Skeletal muscle tissue (tissue), 3 donors: ENCODE measurements at regions not wholly inside any gene's neighbourhood (a gene's known extent, or its start where the extent isn't known, plus 50 kb on each side); places are given as distances from the start of the nearest gene placed in this dataset.

ENCODE experiments used
- H3K27ac ChIP-seq: one replicate; pipeline ENCODE4 v1.7.0; 2013; ENCODE audit warnings: mild to moderate bottlenecking, low read depth, low read length, inconsistent platforms
- H3K27me3 ChIP-seq, 3 donors: one replicate each; pipeline ENCODE4 v1.7.0; 2013; ENCODE audit warnings: low read length in 3 of 3; ENCODE audit not compliant: control insufficient read depth in 3 of 3, insufficient read depth in 3 of 3
- H3K36me3 ChIP-seq, 3 donors: one replicate each; pipeline ENCODE4 v1.7.0; 2013; ENCODE audit warnings: low read length in 3 of 3; ENCODE audit not compliant: control insufficient read depth in 3 of 3, insufficient read depth in 3 of 3
- H3K4me1 ChIP-seq, 3 donors: one replicate each; pipeline ENCODE4 v1.7.0; 2013; ENCODE audit warnings: low read length in 3 of 3, mild to moderate bottlenecking in 3 of 3; ENCODE audit not compliant: control insufficient read depth in 3 of 3, insufficient read depth in 3 of 3
- H3K4me3 ChIP-seq, 3 donors: one replicate each; pipeline ENCODE4 v1.7.0; 2013; ENCODE audit warnings: low read length in 3 of 3
- H3K9ac ChIP-seq, 3 donors: one replicate each; pipeline ENCODE4 v1.7.0; 2013; ENCODE audit warnings: low read length in 3 of 3, mild to moderate bottlenecking in 3 of 3, moderate library complexity in 2 of 3, low read depth in 1 of 3
- H3K9me3 ChIP-seq, 3 donors: one replicate each; pipeline ENCODE4 v1.7.0; 2013; ENCODE audit warnings: low read length in 3 of 3; ENCODE audit not compliant: control insufficient read depth in 3 of 3
- donor health status: Osteomylitis.

GRCh38 chr3:124570232-124570631 lies 160.0 kb upstream of the UMPS start:
- no peak overlapping the region for H3K4me3 ChIP-seq
- H3K36me3 ChIP-seq: no peaks in the 10 kb centered on the region
- H3K27me3 ChIP-seq: no peaks in the 10 kb centered on the region
- H3K9ac ChIP-seq: no peak overlapping the region
- no peaks in the 10 kb centered on the region for H3K9me3 ChIP-seq
- no peak overlapping the region for H3K27ac ChIP-seq
- H3K4me1 ChIP-seq: peaks cover 12 to 16% (median 16%) of the 10 kb centered on the region in 3 donors

GRCh38 chr3:124572851-124573405 lies 157.3 kb upstream of the UMPS start:
- no peaks in the 10 kb centered on the region for H3K9me3 ChIP-seq
- H3K9ac ChIP-seq: no peak overlapping the region
- no peak overlapping the region for H3K27ac ChIP-seq
- H3K4me3 ChIP-seq: no peak overlapping the region
- no peaks in the 10 kb centered on the region for H3K36me3 ChIP-seq
- peaks cover 11 to 21% (median 14%) of the 10 kb centered on the region in 3 donors for H3K4me1 ChIP-seq
- H3K27me3 ChIP-seq: no peaks in the 10 kb centered on the region

DNA sequence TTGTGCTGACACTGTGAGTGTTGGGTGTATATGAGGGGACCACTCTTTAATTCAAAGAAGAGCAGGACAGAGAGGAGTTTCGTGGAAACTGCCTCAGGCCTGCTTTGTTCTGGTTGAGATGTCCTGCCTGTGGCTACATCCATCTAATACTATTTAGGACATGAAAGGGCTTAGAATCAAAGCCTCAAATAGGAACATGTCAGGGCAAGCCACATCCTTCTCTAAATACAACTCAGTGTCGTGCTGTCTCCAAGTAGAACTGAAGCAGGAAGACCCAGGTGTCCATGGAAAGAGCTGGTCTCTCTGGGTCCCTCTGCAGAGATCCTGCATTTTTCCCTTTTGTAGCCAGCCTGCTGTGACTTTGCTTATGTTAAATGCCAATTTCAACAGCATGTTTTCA lies 156.2 kb upstream of the UMPS start:
- H3K4me1 ChIP-seq: peaks cover 11 to 21% (median 14%) of the 10 kb centered on the region in 3 donors
- no peaks in the 10 kb centered on the region for H3K36me3 ChIP-seq
- H3K4me3 ChIP-seq: no peak overlapping the region
- H3K9me3 ChIP-seq: no peaks in the 10 kb centered on the region
- H3K27ac ChIP-seq: no peak overlapping the region
- no peaks in the 10 kb centered on the region for H3K27me3 ChIP-seq
- no peak overlapping the region for H3K9ac ChIP-seq

DNA sequence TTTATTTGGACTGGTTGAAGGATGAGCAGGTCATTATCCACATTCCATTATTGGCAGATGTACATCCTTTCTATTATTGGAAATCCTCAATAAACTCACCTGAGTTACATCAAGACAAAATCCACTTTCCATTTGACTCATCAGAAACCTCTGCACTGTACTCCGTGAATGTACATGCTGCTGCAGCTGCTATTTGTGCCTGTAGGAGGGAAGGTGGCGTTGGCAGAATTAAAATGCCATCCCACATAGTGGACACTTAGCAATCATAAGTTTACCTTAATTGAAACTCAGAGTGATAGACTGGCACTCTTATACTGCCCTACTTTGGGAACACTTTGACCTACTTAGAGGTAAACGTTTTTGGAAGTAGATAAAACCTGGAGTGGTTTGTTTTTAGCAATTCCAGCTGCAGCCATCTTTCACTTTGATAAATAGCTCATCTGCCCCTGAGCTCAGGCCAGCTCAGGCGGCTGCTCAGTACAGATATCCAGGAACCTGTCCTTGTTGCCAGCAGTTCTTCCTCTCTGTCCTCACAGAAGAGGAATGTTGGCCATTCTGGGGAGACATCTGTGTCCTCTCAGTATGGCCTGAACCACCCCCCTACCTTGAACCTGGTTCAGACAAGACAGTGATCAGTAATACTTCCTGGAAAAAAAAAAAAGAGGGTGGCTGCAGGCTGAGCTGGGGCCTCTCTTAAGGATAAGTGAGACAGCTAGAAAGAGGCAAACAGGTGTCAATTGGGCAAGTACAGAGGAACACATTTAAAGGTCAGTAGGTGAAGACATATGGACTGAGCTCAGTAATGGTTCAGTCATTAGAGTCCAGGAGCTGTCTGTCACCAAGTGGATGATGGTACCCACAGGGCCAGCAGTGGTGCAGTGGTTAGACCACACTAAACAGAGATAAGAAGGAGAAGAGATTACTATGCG lies 153.4 kb upstream of the UMPS start:
- Histone ChIP-seq H3K4me3 (no peak overlapping the region), H3K9me3 (no peaks in the 10 kb centered on the region), H3K27me3 (no peaks in the 10 kb centered on the region), H3K9ac (no peak overlapping the region), H3K4me1 (peaks cover 11 to 21% (median 14%) of the 10 kb centered on the region in 3 donors), H3K36me3 (no peaks in the 10 kb centered on the region), H3K27ac (peak overlapping the region; percentile 41)

DNA sequence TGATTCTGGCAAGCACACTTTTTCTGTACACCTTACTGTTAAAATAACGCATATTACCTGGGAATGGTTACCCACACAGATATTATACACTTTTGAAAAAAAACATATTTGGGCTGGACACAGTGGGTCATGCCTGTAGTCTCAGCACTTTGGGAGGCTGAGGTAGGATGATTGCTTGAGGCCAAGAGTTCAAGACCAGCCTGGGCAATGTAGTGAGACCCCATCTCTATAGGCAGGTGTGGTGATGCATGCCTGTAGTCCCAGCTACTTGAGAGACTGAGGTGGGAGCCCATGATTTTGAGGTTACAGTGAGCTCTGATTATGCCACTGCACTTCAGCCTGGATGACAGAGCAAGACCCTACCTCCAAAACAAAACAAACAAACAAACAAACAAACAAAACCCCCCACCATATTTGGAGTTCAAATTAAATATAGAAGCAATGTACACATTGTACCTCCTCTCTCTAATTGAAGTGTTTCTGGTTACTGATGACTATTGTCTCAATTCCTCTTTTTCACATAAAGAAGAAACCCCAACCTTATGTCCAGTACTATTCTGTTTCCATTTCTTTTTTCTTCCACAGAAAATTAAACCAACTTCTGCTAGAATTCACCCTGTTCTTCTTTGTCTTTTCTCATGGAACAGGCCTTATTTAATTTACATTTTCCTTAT lies 152.6 kb upstream of the UMPS start:
- no peaks in the 10 kb centered on the region for H3K9me3 ChIP-seq
- H3K9ac ChIP-seq: no peak overlapping the region
- H3K4me1 ChIP-seq: peaks cover 11 to 21% (median 14%) of the 10 kb centered on the region in 3 donors
- H3K4me3 ChIP-seq: no peak overlapping the region
- peak overlapping the region; percentile 41 for H3K27ac ChIP-seq
- H3K27me3 ChIP-seq: no peaks in the 10 kb centered on the region
- no peaks in the 10 kb centered on the region for H3K36me3 ChIP-seq

GRCh38 chr3:124579641-124580040 lies 150.6 kb upstream of the UMPS start:
- Histone ChIP-seq H3K9ac (no peak overlapping the region), H3K9me3 (no peaks in the 10 kb centered on the region), H3K27ac (no peak overlapping the region), H3K36me3 (no peaks in the 10 kb centered on the region), H3K4me1 (peaks cover 15 to 28% (median 19%) of the 10 kb centered on the region in 3 donors), H3K27me3 (no peaks in the 10 kb centered on the region), H3K4me3 (no peak overlapping the region)

GRCh38 chr3:124582196-124582595 lies 148.1 kb upstream of the UMPS start:
- Histone ChIP-seq H3K9ac (no peak overlapping the region), H3K9me3 (no peaks in the 10 kb centered on the region), H3K36me3 (no peaks in the 10 kb centered on the region), H3K4me1 (peaks cover 19 to 35% (median 24%) of the 10 kb centered on the region in 3 donors), H3K27ac (no peak overlapping the region), H3K4me3 (no peak overlapping the region), H3K27me3 (peaks cover 0 to 3% (median 0%) of the 10 kb centered on the region in 3 donors)

GRCh38 chr3:124582621-124583395 lies 147.4 kb upstream of the UMPS start:
- Histone ChIP-seq H3K27ac (no peak overlapping the region), H3K9ac (no peak overlapping the region), H3K4me3 (no peak overlapping the region), H3K36me3 (no peaks in the 10 kb centered on the region), H3K4me1 (peaks cover 17 to 34% (median 21%) of the 10 kb centered on the region in 3 donors), H3K9me3 (no peaks in the 10 kb centered on the region), H3K27me3 (peaks cover 0 to 3% (median 0%) of the 10 kb centered on the region in 3 donors)

DNA sequence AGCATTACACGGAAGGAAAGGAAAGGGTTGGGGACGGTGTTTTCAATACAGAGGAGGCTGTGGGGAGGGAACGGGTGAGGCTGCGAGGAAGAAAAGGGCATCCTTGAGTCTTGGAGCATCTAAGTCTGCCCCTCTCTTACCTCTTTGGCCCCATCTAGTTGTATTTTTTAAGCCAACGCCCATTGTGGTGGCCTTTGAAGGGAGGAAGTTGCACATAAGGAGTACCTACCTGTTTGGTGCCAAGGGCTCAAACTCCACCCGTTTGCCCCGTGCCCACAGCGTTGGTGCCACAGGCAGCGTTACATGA lies 146.1 kb upstream of the UMPS start:
- Histone ChIP-seq H3K27ac (peak overlapping the region; percentile 87), H3K9me3 (no peaks in the 10 kb centered on the region), H3K4me1 (peaks cover 17 to 39% (median 21%) of the 10 kb centered on the region in 3 donors), H3K36me3 (no peaks in the 10 kb centered on the region), H3K9ac (peak overlapping the region; percentile 13 to 90 (median 89)), H3K4me3 (peak overlapping the region; percentile 69 to 85 (median 78)), H3K27me3 (peaks cover 0 to 3% (median 0%) of the 10 kb centered on the region in 3 donors)
